ENCODE measurements at regions not wholly inside any gene's neighbourhood (a gene's known extent, or its start where the extent isn't known, plus 50 kb on each side); places are given as distances from the start of the nearest gene placed in this dataset.

GRCh38 chr16:86979984-86980553, 337.1 kb downstream of the C16orf95 start:
- H2BK120ac ChIP-seq (ENCODE audit: low read depth, low read length) = no peak overlapping the region
- no peak overlapping the region for H3K27ac ChIP-seq (ENCODE audit: low read depth, low read length)
- H3K4me1 ChIP-seq (ENCODE audit: control insufficient read depth, low read depth, low read length) = peaks cover 2% of the 10 kb centered on the region
- H3K56ac ChIP-seq (ENCODE audit: low read length) = no peak overlapping the region
- no peak overlapping the region for H2BK5ac ChIP-seq (ENCODE audit: low read length)
- H4K8ac ChIP-seq (ENCODE audit: low read depth, low read length) = no peak overlapping the region
- no peak overlapping the region for H4K5ac ChIP-seq (ENCODE audit: low read length)
- H2BK15ac ChIP-seq (replicated peaks; ENCODE audit: low read depth) = no peak overlapping the region
- no peak overlapping the region for H3K18ac ChIP-seq (ENCODE audit: low read length)
- no peaks in the 10 kb centered on the region for H3K27me3 ChIP-seq (ENCODE audit: insufficient read depth, low read length, poor library complexity)
- no peak overlapping the region for H3K23ac ChIP-seq (ENCODE audit: low read length)
- no peak overlapping the region for H2AK5ac ChIP-seq (ENCODE audit: low read length)
- no peaks in the 10 kb centered on the region for H3K79me2 ChIP-seq (ENCODE audit: control insufficient read depth, insufficient read depth, low read length)
- H3K4me3 ChIP-seq (ENCODE audit: low read length) = no peak overlapping the region
- H3K79me1 ChIP-seq (ENCODE audit: low read length) = no peaks in the 10 kb centered on the region
- no peak overlapping the region for H3K4me2 ChIP-seq (ENCODE audit: low read length)
- 100% methylated on average over 1 of the region's 1 CpG for WGBS (ENCODE audit: extremely low coverage, insufficient coverage, low lambda C conversion rate)
- no peak overlapping the region for H3K4ac ChIP-seq (ENCODE audit: low read depth, low read length)
- no peaks in the 10 kb centered on the region for H3K36me3 ChIP-seq (ENCODE audit: control insufficient read depth, insufficient read depth, low read length)
- DNase-seq = no peak
- no peak overlapping the region for H3K9ac ChIP-seq (ENCODE audit: low read length)

GRCh38 chr16:86980644-86981043, 336.5 kb downstream of the C16orf95 start:
- no peak overlapping the region for H2BK120ac ChIP-seq (ENCODE audit: low read depth, low read length)
- no peak overlapping the region for H3K18ac ChIP-seq (ENCODE audit: low read length)
- no peak overlapping the region for H4K5ac ChIP-seq (ENCODE audit: low read length)
- no peak overlapping the region for H3K4ac ChIP-seq (ENCODE audit: low read depth, low read length)
- H3K9ac ChIP-seq (ENCODE audit: low read length) = no peak overlapping the region
- no peak overlapping the region for H2BK15ac ChIP-seq (replicated peaks; ENCODE audit: low read depth)
- no peaks in the 10 kb centered on the region for H3K36me3 ChIP-seq (ENCODE audit: control insufficient read depth, insufficient read depth, low read length)
- no peaks in the 10 kb centered on the region for H3K27me3 ChIP-seq (ENCODE audit: insufficient read depth, low read length, poor library complexity)
- no peak overlapping the region for H4K8ac ChIP-seq (ENCODE audit: low read depth, low read length)
- H3K56ac ChIP-seq (ENCODE audit: low read length) = no peak overlapping the region
- no CpG with 5 or more reads among the region's 6 CpGs for WGBS (ENCODE audit: extremely low coverage, insufficient coverage, low lambda C conversion rate)
- no peaks in the 10 kb centered on the region for H3K79me1 ChIP-seq (ENCODE audit: low read length)
- no peak overlapping the region for H3K23ac ChIP-seq (ENCODE audit: low read length)
- no peak overlapping the region for H2BK5ac ChIP-seq (ENCODE audit: low read length)
- H3K4me2 ChIP-seq (ENCODE audit: low read length) = no peak overlapping the region
- no peak overlapping the region for H2AK5ac ChIP-seq (ENCODE audit: low read length)
- no peak overlapping the region for H3K4me3 ChIP-seq (ENCODE audit: low read length)
- H3K27ac ChIP-seq (ENCODE audit: low read depth, low read length) = no peak overlapping the region
- no peaks in the 10 kb centered on the region for H3K79me2 ChIP-seq (ENCODE audit: control insufficient read depth, insufficient read depth, low read length)
- H3K4me1 ChIP-seq (ENCODE audit: control insufficient read depth, low read depth, low read length) = peaks cover 3% of the 10 kb centered on the region
- DNase-seq = no peak

- Histone ChIP-seq H3K79me2 (ENCODE audit: control insufficient read depth, insufficient read depth, low read length) (no peaks in the 10 kb centered on the region), H3K4ac (ENCODE audit: low read depth, low read length) (no peak overlapping the region), H4K5ac (ENCODE audit: low read length) (no peak overlapping the region), H3K18ac (ENCODE audit: low read length) (no peak overlapping the region), H2BK15ac (replicated peaks; ENCODE audit: low read depth) (no peak overlapping the region), H3K56ac (ENCODE audit: low read length) (no peak overlapping the region), H3K4me3 (ENCODE audit: low read length) (no peak overlapping the region), H2AK5ac (ENCODE audit: low read length) (no peak overlapping the region), H3K4me2 (ENCODE audit: low read length) (no peak overlapping the region), H2BK120ac (ENCODE audit: low read depth, low read length) (no peak overlapping the region), H3K36me3 (ENCODE audit: control insufficient read depth, insufficient read depth, low read length) (no peaks in the 10 kb centered on the region), H3K79me1 (ENCODE audit: low read length) (no peaks in the 10 kb centered on the region), H3K23ac (ENCODE audit: low read length) (no peak overlapping the region), H3K27ac (ENCODE audit: low read depth, low read length) (no peak overlapping the region), H4K8ac (ENCODE audit: low read depth, low read length) (no peak overlapping the region), H3K27me3 (ENCODE audit: insufficient read depth, low read length, poor library complexity) (no peaks in the 10 kb centered on the region), H3K4me1 (ENCODE audit: control insufficient read depth, low read depth, low read length) (peaks cover 3% of the 10 kb centered on the region), H2BK5ac (ENCODE audit: low read length) (no peak overlapping the region), H3K9ac (ENCODE audit: low read length) (no peak overlapping the region)
- no CpG with 5 or more reads among the region's 3 CpGs for WGBS (ENCODE audit: extremely low coverage, insufficient coverage, low lambda C conversion rate)
- no peak for DNase-seq
Measured at GRCh38 chr16:86982347-86982596, 334.9 kb downstream of the C16orf95 start.

DNA sequence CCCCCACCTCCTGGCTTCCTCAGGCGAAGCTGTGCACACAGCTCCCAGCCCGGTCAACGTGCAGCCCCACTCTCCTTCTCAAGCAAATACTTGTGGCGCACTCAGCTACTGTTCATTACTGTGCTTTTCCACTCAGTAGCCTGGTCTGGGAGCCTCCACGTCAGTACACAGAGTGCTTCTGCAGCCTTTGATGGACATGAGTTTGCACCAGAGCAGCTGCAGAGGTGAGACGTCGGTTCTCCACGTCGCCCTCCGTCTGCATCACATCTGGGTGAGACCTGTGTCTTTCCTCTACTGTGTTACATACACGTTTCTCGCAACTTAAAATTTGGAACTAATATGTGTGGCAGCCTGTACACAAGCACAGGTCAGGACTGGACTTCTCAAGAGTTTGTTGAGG, 334.3 kb downstream of the C16orf95 start:
- Histone ChIP-seq H3K79me1 (ENCODE audit: low read length) (no peaks in the 10 kb centered on the region), H3K4me1 (ENCODE audit: control insufficient read depth, low read depth, low read length) (peaks cover 3% of the 10 kb centered on the region), H2BK5ac (ENCODE audit: low read length) (no peak overlapping the region), H3K27ac (ENCODE audit: low read depth, low read length) (no peak overlapping the region), H3K23ac (ENCODE audit: low read length) (no peak overlapping the region), H3K27me3 (ENCODE audit: insufficient read depth, low read length, poor library complexity) (no peaks in the 10 kb centered on the region), H4K8ac (ENCODE audit: low read depth, low read length) (no peak overlapping the region), H2BK15ac (replicated peaks; ENCODE audit: low read depth) (no peak overlapping the region), H3K4me3 (ENCODE audit: low read length) (no peak overlapping the region), H2AK5ac (ENCODE audit: low read length) (no peak overlapping the region), H3K4ac (ENCODE audit: low read depth, low read length) (no peak overlapping the region), H3K18ac (ENCODE audit: low read length) (no peak overlapping the region), H3K36me3 (ENCODE audit: control insufficient read depth, insufficient read depth, low read length) (no peaks in the 10 kb centered on the region), H3K4me2 (ENCODE audit: low read length) (no peak overlapping the region), H4K5ac (ENCODE audit: low read length) (no peak overlapping the region), H3K79me2 (ENCODE audit: control insufficient read depth, insufficient read depth, low read length) (no peaks in the 10 kb centered on the region), H3K56ac (ENCODE audit: low read length) (no peak overlapping the region), H2BK120ac (ENCODE audit: low read depth, low read length) (no peak overlapping the region), H3K9ac (ENCODE audit: low read length) (no peak overlapping the region)
- no CpG with 5 or more reads among the region's 12 CpGs for WGBS (ENCODE audit: extremely low coverage, insufficient coverage, low lambda C conversion rate)
- no peak for DNase-seq

- H3K56ac ChIP-seq (ENCODE audit: low read length) = no peak overlapping the region
- no peak overlapping the region for H2BK5ac ChIP-seq (ENCODE audit: low read length)
- no peaks in the 10 kb centered on the region for H3K79me1 ChIP-seq (ENCODE audit: low read length)
- no peak overlapping the region for H3K9ac ChIP-seq (ENCODE audit: low read length)
- no peaks in the 10 kb centered on the region for H3K79me2 ChIP-seq (ENCODE audit: control insufficient read depth, insufficient read depth, low read length)
- no peak for DNase-seq
- no peak overlapping the region for H3K23ac ChIP-seq (ENCODE audit: low read length)
- H3K27ac ChIP-seq (ENCODE audit: low read depth, low read length) = no peak overlapping the region
- H3K4ac ChIP-seq (ENCODE audit: low read depth, low read length) = no peak overlapping the region
- H2AK5ac ChIP-seq (ENCODE audit: low read length) = no peak overlapping the region
- no peak overlapping the region for H3K4me3 ChIP-seq (ENCODE audit: low read length)
- peaks cover 3% of the 10 kb centered on the region for H3K4me1 ChIP-seq (ENCODE audit: control insufficient read depth, low read depth, low read length)
- no peak overlapping the region for H3K18ac ChIP-seq (ENCODE audit: low read length)
- no peak overlapping the region for H2BK120ac ChIP-seq (ENCODE audit: low read depth, low read length)
- H4K8ac ChIP-seq (ENCODE audit: low read depth, low read length) = no peak overlapping the region
- no peak overlapping the region for H4K5ac ChIP-seq (ENCODE audit: low read length)
- H3K36me3 ChIP-seq (ENCODE audit: control insufficient read depth, insufficient read depth, low read length) = no peaks in the 10 kb centered on the region
- no peak overlapping the region for H2BK15ac ChIP-seq (replicated peaks; ENCODE audit: low read depth)
- no peaks in the 10 kb centered on the region for H3K27me3 ChIP-seq (ENCODE audit: insufficient read depth, low read length, poor library complexity)
- H3K4me2 ChIP-seq (ENCODE audit: low read length) = no peak overlapping the region
Measured at GRCh38 chr16:86983621-86984020, 333.6 kb downstream of the C16orf95 start.

- no peak overlapping the region for H4K5ac ChIP-seq (ENCODE audit: low read length)
Measured at GRCh38 chr16:86984343-86984742, 332.8 kb downstream of the C16orf95 start.

More at GRCh38 chr16:86984343-86984742, 332.8 kb downstream of the C16orf95 start:
- no peak overlapping the region for H3K4me2 ChIP-seq (ENCODE audit: low read length)
- no peak overlapping the region for H2AK5ac ChIP-seq (ENCODE audit: low read length)
- H3K79me1 ChIP-seq (ENCODE audit: low read length) = no peaks in the 10 kb centered on the region
- H3K4ac ChIP-seq (ENCODE audit: low read depth, low read length) = no peak overlapping the region
- DNase-seq = no peak
- H3K79me2 ChIP-seq (ENCODE audit: control insufficient read depth, insufficient read depth, low read length) = no peaks in the 10 kb centered on the region
- H3K4me3 ChIP-seq (ENCODE audit: low read length) = no peak overlapping the region
- H3K4me1 ChIP-seq (ENCODE audit: control insufficient read depth, low read depth, low read length) = peaks cover 3% of the 10 kb centered on the region
- H2BK5ac ChIP-seq (ENCODE audit: low read length) = no peak overlapping the region
- H3K27ac ChIP-seq (ENCODE audit: low read depth, low read length) = no peak overlapping the region
- H3K9ac ChIP-seq (ENCODE audit: low read length) = no peak overlapping the region
- no peak overlapping the region for H2BK120ac ChIP-seq (ENCODE audit: low read depth, low read length)
- H4K8ac ChIP-seq (ENCODE audit: low read depth, low read length) = no peak overlapping the region
- no peak overlapping the region for H3K56ac ChIP-seq (ENCODE audit: low read length)
- H3K18ac ChIP-seq (ENCODE audit: low read length) = no peak overlapping the region
- H2BK15ac ChIP-seq (replicated peaks; ENCODE audit: low read depth) = no peak overlapping the region
- H3K27me3 ChIP-seq (ENCODE audit: insufficient read depth, low read length, poor library complexity) = no peaks in the 10 kb centered on the region
- H3K23ac ChIP-seq (ENCODE audit: low read length) = no peak overlapping the region
- WGBS (ENCODE audit: extremely low coverage, insufficient coverage, low lambda C conversion rate) = no CpG with 5 or more reads among the region's 10 CpGs
- H3K36me3 ChIP-seq (ENCODE audit: control insufficient read depth, insufficient read depth, low read length) = no peaks in the 10 kb centered on the region
